ENCODE measurements at regions not wholly inside any gene's neighbourhood (a gene's known extent, or its start where the extent isn't known, plus 50 kb on each side); places are given as distances from the start of the nearest gene placed in this dataset.

DNA sequence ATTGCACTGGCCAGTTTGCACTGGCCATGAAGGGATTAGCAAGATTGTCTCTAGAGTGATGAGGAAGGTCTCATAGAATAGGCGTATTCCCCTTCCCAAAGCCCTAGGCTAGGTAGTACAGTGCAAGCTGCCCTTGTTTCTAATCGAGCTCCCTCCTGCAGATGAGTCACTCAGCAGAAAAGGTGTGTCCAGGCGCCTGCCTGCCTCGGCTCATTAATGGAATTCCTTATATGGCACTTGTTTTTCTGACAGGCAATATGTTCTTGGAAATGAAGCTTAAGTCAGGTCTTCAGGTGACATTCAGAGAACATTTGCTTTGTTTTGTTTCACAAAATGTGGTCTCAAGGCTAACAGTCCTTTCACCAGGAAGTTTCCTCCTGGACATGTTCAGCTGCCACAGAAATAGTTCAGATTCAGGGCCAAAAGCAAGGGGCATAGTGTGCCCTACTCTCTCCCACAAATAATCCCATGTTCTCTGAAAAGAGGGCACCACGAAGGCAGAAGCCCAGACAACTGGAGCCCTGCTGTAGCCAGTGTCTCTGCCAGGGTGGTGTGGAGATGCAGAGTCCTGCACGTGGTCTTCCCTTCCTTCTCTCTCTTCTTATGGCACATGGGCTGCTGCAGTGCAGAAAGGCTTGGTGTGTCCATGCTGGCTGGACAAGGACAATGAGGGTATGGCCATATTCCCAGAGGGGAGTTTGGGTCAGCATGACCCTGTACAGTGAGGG lies 281.1 kb upstream of the MAP3K1 start:
- no peak for DNase-seq (ENCODE audit: low read depth)

DNA sequence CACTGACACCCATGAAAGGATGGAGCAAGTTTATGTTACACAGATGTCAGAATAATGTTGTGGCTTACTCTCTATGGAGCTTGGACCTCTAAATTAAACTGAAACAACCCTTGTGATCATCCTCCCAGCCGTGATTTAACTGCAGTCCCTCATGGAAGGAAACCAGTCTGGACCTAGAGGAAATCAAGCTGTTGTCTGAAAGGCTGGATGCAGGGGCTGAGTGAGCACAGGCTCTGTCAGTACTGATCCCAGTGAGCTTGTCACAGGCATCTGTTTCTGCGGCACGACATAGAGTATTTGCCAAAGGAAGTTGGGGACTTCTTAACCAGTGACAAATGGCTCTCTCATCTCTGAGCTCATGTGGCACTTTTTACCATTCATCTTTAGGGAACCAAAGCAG lies 282.9 kb upstream of the MAP3K1 start:
- TF ChIP-seq, protein P1, sequence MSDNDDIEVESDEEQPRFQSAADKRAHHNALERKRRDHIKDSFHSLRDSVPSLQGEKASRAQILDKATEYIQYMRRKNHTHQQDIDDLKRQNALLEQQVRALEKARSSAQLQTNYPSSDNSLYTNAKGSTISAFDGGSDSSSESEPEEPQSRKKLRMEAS (IDR thresholded peaks at IDR 0.05; ENCODE audit: low read depth, low read length), result no peak
- TF ChIP-seq POLR2A (IDR thresholded peaks at IDR 0.05; ENCODE audit: extremely low read depth, insufficient read length), result no peak
- no peak for DNase-seq (ENCODE audit: low read depth)
- H3K4me3 ChIP-seq (ENCODE audit: low read depth, low read length), result no peak overlapping the region

More for the DNA sequence above, 281.1 kb upstream of the MAP3K1 start:
- TF ChIP-seq, protein P2, sequence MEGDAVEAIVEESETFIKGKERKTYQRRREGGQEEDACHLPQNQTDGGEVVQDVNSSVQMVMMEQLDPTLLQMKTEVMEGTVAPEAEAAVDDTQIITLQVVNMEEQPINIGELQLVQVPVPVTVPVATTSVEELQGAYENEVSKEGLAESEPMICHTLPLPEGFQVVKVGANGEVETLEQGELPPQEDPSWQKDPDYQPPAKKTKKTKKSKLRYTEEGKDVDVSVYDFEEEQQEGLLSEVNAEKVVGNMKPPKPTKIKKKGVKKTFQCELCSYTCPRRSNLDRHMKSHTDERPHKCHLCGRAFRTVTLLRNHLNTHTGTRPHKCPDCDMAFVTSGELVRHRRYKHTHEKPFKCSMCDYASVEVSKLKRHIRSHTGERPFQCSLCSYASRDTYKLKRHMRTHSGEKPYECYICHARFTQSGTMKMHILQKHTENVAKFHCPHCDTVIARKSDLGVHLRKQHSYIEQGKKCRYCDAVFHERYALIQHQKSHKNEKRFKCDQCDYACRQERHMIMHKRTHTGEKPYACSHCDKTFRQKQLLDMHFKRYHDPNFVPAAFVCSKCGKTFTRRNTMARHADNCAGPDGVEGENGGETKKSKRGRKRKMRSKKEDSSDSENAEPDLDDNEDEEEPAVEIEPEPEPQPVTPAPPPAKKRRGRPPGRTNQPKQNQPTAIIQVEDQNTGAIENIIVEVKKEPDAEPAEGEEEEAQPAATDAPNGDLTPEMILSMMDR (IDR thresholded peaks at IDR 0.05; ENCODE audit: low read depth, low read length), result no peak
- TF ChIP-seq POLR2A (IDR thresholded peaks at IDR 0.05; ENCODE audit: extremely low read depth, insufficient read length), result no peak
- TF ChIP-seq MYC (IDR thresholded peaks at IDR 0.05; ENCODE audit: low read depth, low read length), result no peak
- TF ChIP-seq, protein P1 (IDR thresholded peaks at IDR 0.05; ENCODE audit: low read depth, low read length), result no peak
- no peak overlapping the region for H3K4me3 ChIP-seq (ENCODE audit: low read depth, low read length)

GRCh38 chr5:56530626-56531138 lies 284.7 kb upstream of the MAP3K1 start:
- no peak for DNase-seq (ENCODE audit: low read depth)
- no peak overlapping the region for H3K4me3 ChIP-seq (ENCODE audit: low read depth, low read length)
- TF ChIP-seq MYC (IDR thresholded peaks at IDR 0.05; ENCODE audit: low read depth, low read length) (no peak), POLR2A (IDR thresholded peaks at IDR 0.05; ENCODE audit: extremely low read depth, insufficient read length) (no peak)
- TF ChIP-seq, protein P1 (IDR thresholded peaks at IDR 0.05; ENCODE audit: low read depth, low read length), result no peak
- TF ChIP-seq, protein P2 (IDR thresholded peaks at IDR 0.05; ENCODE audit: low read depth, low read length), result no peak

DNA sequence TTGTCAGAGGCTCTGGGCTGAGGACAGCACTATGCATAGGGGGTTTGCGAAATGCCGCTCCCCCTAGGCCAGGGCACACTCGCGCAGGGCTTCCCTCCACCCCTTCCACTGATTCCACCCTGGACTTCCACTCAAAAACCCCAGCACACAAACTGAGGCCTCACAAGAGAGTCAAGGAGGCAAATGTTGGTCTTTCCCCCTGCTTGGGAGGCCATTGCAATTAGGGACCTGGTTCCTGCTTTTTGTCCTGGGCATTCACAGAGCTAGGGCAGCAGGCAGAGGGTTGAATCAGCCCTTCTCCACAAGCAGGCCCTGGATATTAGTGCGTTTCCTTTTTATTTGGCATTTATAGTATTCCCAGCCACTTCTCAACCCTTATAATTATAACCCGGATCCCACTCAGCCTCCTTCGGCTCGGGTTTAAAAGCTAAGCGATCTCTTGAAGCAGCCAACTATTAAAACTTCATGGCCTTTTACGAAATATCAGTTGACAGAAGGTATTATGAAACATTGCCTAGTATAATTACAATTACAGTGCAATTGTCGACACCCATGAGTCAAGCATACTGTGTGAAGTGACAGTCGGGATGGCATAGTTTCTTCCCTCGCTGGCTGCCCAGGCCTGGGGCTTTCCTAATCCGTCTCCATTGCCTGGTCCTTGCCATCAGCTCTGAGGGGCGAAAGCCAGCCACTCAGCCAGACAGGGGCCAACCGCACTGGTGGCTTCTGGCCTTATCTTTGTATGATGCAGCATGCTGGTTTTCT lies 285.5 kb upstream of the MAP3K1 start:
- no peak overlapping the region for H3K4me3 ChIP-seq (ENCODE audit: low read depth, low read length)
- DNase-seq (ENCODE audit: low read depth), result peak; percentile 81
- TF ChIP-seq, protein P2 (IDR thresholded peaks at IDR 0.05; ENCODE audit: low read depth, low read length), result no peak
- TF ChIP-seq POLR2A (IDR thresholded peaks at IDR 0.05; ENCODE audit: extremely low read depth, insufficient read length) (no peak), MYC (IDR thresholded peaks at IDR 0.05; ENCODE audit: low read depth, low read length) (peak; percentile 72)
- TF ChIP-seq, protein P1 (IDR thresholded peaks at IDR 0.05; ENCODE audit: low read depth, low read length), result peak; percentile 35; the same call in 1 of the 2 replicates

DNA sequence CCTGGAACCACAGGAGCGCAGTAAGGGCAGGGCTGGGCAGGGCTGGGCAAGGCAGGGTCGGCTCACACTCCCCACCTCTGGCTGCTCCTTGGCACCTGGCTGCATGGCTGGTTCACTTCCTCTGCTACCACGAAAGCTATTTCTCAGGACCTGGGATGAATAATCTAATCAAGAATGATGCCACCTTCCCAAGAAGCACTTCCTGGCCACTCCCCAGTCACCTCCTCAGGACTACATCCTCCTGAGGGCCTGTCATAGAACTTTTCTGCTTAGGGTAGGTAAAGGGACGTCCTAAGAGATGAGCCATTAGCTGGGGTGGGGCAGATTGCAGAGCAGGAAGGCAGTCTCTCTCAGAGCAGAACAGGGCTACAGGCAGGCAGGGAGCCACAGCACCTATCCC lies 288.2 kb upstream of the MAP3K1 start:
- DNase-seq (ENCODE audit: low read depth), result no peak
- TF ChIP-seq, protein P2 (IDR thresholded peaks at IDR 0.05; ENCODE audit: low read depth, low read length), result no peak
- TF ChIP-seq POLR2A (IDR thresholded peaks at IDR 0.05; ENCODE audit: extremely low read depth, insufficient read length) (no peak), MYC (IDR thresholded peaks at IDR 0.05; ENCODE audit: low read depth, low read length) (no peak)
- TF ChIP-seq, protein P1 (IDR thresholded peaks at IDR 0.05; ENCODE audit: low read depth, low read length), result no peak
- no peak overlapping the region for H3K4me3 ChIP-seq (ENCODE audit: low read depth, low read length)

GRCh38 chr5:56525113-56525512 lies 290.2 kb upstream of the MAP3K1 start:
- TF ChIP-seq, protein P1 (IDR thresholded peaks at IDR 0.05; ENCODE audit: low read depth, low read length), result no peak
- TF ChIP-seq POLR2A (IDR thresholded peaks at IDR 0.05; ENCODE audit: extremely low read depth, insufficient read length), result no peak
- no peak overlapping the region for H3K4me3 ChIP-seq (ENCODE audit: low read depth, low read length)
- no peak for DNase-seq (ENCODE audit: low read depth)
